GM21367 (cell line): ENCODE measurements at regions not wholly inside any gene's neighbourhood (a gene's known extent, or its start where the extent isn't known, plus 50 kb on each side); places are given as distances from the start of the nearest gene placed in this dataset.
A peak's percentile ranks its signal among the peaks of the same experiment; 100 is the strongest.
"Not testable (repeated sequence)": the region's sequence is repeated elsewhere in the genome, so short reads cannot be mapped to it uniquely, and the experiment has no call there.

Source experiments
- ATAC-seq: cut with Tn5 transposase; IDR thresholded peaks from one replicate; pipeline ENCODE4 v1.9.1; 2021; ENCODE audit not compliant: unreplicated experiment

- ATAC-seq: not testable (repeated sequence)
These were observed 343.4 kb downstream of the SOX9 start for GRCh38 chr17:72464221-72464620.

DNA sequence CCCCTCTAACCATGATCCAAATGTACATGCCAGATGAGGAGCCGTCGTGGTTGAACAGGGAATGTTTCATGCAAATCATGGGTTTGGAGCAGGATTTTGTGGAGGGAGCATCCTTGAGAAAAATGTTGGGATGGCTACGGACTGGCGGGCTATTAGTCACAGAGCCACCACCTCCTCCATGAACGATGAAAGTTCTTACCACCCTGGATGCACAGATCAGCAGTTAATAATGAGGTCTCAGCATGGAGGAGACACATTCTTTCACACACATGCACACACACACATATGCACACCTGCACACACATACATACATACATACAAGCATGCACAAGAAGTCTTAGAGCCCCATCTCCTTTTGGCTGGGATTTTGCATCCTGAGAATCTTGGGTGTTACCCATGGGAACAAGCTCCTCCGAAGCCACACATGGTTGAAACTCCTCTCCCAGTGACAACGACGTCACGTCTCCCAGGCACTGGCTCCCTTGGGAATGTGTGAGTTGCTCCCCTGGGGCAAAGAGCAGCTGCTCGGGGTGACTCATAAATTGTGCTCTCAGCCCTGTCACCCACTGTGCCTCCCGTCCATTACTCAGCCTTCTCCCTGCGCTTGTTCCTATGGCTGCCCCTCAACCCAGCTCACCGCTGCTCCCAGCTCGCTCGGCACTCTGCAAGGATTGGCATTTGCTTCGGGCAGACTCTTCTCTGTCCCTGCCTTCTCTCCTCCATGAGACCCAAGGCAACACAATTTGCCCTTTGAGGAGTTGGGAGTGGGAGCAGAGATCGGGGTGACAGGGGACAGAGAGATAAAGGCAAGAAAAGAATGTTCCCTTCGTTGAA lies 344.6 kb downstream of the SOX9 start:
- ATAC-seq: no peak

DNA sequence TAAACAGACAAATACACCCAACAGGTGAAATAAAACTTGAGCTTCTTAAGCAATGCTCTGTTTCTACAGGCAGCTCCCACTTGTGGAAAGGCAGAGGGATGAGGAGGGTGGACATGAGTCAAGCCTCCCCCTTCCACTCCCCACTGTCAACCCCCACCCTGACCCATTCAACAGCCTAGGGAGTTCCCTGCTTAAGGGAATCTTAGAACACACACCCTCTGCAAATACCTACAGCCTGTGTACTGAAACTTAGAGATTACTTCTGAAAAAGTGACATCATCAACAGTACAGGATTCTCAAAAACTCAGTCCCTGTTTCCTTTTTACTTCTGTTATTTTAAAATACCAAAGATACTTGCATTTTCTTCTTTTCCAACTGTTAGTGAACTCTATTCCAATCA lies 345.4 kb downstream of the SOX9 start:
- peak; percentile 76 for ATAC-seq

GRCh38 chr17:72466606-72467005 lies 345.8 kb downstream of the SOX9 start:
- ATAC-seq: no peak

GRCh38 chr17:72467841-72468653 lies 347.2 kb downstream of the SOX9 start:
- no peak for ATAC-seq

DNA sequence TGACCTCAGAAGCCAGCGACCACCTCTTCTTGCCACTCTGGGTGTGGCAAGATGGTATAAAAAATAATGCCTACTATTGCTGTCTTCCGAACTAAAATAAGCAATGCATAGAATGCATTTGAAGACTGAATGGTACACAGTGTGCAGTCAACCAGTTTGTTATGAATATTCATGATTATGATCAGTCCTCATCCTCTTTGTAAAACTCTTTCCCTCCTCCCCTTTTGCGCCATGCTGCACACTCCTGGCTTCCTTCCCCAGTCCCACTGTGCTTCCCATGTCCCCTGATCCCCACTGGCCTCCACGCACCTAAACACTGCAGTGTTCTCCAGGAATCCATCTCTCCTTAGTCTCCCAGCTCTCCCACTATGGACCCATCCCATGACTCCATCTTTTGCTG lies 348.0 kb downstream of the SOX9 start:
- ATAC-seq: no peak

DNA sequence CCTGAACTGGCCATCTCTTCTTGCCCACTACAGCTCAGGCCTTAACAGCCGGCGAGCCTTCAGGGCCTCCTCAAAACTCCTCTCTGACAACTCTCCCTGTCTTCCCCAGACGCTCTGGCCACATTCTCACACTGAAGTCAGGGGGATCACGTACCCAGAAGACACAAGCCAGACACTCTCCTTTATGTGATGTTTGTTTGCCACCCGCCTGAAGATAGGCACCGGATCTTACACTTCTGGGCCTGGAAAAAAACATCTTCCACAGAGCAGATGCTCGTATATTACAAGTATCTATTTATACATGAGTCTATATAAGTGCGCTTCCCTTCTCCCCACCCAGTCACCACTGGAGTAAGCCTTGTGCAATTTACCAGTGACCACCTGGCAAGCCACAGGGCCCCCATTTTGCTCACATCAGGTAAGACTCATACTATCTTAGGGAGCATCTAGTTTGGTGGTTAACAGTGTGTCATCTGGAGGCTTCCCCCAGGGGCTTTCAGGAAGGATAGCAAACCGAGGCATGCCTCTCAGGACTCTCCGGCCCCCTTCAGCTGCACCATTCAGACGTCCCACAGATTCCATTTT lies 349.4 kb downstream of the SOX9 start:
- no peak for ATAC-seq

DNA sequence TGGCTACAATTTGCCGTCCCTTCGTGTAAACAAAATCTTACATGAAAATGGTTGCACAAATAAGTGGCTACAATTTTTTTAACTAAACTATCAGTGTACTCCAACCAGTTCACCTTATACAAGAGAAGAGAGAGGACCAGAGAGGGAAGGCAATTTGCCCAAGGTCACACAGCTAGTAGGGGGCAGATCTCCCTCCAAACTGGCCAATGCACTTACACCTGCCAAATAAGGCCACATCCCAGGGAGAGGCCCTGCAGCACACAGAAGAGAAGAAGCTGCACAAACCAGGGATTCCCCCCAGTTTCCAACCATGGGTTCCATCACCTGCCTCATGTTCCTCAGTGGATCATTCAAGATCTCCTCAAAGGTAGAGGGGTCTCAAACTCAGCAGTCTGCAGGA lies 349.9 kb downstream of the SOX9 start:
- no peak for ATAC-seq

GRCh38 chr17:72471296-72471695 lies 350.5 kb downstream of the SOX9 start:
- ATAC-seq: no peak

DNA sequence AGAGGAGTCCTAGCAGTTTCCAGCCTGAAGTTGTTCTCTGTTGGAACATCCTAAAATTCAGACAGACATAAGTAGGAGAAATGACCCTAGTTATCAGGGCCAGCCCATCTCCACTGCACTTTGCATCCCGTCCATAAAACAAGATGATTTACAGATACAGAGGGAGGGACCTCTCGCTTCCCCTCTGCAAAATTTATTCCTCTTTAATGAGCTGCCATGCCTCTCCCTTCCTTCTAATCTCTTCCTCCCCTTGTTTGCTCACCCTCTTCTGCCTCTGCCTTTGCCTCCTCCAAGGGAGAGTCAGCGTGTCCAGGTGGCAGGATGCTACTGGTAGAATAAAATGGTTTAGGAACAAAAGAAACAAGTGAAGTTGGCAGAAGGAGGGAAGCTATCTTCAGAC lies 351.3 kb downstream of the SOX9 start:
- ATAC-seq: no peak

DNA sequence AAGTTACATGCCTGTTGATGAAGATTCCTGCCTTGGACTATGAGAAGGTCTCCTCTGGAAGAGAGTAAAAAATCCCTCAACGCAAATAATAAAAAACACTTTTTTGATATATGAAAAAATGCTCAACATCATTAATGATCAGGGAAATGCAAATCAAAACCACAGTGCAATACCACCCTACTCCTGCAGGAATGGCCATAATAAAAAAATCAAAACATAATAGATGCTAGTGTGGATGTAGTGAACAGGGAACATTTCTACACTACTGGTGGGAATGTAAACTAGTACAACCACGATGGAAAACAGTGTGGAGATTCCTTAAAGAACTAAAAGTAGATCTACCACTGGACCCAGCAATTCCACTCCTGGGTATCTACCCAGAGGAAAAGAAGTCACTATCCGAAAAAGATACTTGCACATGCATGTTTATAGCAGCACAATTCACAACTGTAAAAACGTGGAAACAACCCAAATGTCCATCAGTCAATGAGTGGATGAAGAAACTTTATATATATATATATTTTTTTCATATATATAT lies 352.1 kb downstream of the SOX9 start:
- not testable (repeated sequence) for ATAC-seq

DNA sequence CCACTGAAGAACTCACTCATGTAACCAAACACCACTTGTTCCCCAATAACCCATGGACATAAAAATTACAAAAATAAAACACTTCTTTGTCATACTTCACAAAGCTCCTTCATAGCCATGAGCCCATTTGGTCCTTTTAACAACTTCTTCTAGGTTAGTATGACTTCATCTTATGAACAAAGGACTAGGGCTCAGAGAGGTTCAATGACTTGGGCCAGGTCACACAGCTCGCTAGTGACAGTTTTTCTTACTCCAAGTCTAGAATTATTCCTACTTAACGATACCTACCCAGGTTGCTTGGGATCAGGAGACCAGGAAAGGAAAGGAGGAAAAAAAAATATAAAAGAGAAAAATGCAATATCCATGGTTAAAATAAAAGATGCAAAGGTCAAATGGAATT lies 353.4 kb downstream of the SOX9 start:
- ATAC-seq: no peak

DNA sequence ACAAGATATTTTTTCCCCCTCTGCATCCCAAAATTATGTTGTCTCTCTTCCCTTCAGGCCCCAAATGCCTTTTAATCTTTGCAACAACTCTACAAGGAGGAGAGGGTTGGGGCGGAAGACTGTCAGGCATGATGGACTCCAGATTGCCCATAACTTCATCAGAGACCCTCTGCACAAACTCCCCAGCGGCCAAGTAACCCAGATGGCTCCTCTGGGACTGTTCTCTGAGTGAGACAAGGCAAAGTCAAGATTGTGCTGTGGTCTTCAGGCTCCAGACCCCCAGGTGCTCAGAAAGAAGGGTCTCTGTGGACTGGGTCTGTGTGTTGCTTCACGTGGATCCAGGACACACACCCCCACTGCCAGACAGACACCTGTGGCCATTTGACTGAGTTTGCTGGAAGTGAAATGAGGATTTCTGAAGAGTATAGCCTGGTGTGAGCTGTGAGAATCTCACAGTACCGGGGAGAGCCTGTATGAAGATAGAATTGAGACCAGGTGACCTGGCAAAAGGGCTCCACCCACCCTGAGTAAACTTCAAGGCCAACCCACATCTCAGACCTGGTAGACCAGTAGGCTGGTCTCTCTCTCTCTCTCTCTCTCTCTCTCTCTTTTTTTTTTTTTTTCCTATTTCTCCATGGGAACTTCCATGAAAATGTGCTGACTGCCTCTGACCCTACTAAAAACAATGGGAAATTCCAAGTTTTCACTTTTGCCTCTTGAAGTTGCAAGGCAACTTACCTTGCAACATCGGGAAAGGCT lies 354.1 kb downstream of the SOX9 start:
- ATAC-seq: no peak

- ATAC-seq: no peak
These were observed 355.3 kb downstream of the SOX9 start for GRCh38 chr17:72476134-72476533.

DNA sequence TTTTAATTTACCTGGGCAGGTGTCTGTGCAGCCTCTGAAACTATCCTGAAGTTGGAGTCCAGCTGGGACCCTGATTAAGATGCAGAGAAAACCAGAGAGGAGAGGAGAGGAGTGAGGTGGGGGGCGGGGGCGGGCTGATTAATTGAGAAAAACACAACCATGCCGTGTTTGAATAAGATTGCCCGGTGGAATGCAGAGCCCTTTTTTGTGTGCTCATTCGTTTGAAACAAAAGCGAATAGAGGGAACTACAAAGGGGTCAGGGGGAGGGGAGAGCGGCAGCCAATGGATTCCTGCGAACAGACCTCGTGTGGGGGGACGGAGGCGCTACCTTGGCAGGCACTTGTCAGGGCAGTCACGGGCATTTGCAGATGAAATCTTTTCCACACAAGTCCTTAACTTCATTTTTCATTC lies 355.8 kb downstream of the SOX9 start:
- ATAC-seq: no peak

DNA sequence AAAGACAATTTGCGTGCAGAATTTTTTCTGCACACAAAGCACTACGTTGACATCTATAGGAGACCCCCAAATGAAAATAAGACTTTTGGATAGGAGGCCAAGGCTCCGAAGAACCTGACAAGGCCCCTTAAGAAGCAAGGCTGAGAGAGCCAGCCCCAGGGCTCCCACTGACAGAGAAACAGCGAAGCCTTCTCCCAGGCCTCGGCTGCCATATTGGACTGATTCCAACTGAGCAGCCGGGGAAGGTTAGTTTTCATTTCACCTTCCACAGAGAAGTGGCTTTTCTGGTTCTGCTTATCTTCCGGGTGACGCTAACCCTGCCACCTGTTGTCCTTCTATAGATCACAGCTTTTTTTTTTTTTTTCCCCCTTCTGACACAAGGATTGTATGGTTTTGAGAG lies 356.7 kb downstream of the SOX9 start:
- ATAC-seq: no peak

DNA sequence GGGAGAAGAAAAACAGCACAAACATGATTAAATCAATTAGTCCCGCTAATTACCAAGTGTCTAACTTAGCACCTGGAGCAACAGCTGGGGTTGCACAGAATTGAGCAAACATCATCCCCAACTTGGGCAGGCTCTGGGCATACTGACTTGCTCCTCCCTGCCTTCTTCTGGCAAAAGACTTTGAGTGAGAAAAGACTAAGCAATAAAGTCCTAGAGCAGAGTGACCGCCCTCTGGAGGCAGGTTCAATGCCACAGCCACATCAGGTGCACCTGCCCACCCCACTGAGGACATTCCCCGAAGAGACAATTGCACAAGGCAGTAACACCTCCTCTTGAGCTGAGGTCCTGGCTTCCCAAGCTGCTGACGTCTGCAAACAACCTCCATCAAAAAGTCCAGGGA lies 358.3 kb downstream of the SOX9 start:
- no peak for ATAC-seq

DNA sequence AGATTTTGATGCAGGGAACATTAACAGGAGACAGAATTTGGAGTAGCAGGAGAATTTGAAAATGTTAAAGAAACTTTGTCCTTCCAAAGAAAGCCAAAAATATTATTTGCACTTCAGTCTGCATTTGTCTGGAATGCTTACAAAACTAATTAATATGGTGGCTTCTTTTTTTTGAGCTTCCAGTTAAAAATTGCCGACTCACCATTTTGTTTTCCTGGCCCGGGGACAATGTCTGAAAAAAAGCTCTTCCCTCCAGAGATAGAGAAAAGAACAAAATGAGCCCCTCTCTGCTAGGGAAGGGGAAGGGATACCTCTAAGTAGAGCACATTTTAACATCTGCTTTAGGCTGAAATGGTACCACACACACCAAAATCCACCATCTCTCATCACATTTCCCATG lies 360.8 kb downstream of the SOX9 start:
- no peak for ATAC-seq

GRCh38 chr17:72485596-72485995 lies 364.8 kb downstream of the SOX9 start:
- ATAC-seq: no peak

GRCh38 chr17:72486806-72487205 lies 366.0 kb downstream of the SOX9 start:
- ATAC-seq: no peak
